ENCODE measurements at regions not wholly inside any gene's neighbourhood (a gene's known extent, or its start where the extent isn't known, plus 50 kb on each side); places are given as distances from the start of the nearest gene placed in this dataset.

GRCh38 chr20:55678970-55679667, 326.2 kb downstream of the CBLN4 start:
- H3K4me3 ChIP-seq, result no peak overlapping the region
- H3K4me1 ChIP-seq (replicated peaks), result no peaks in the 10 kb centered on the region
- TF ChIP-seq POLR2A (IDR thresholded peaks at IDR 0.05), result no peak
- no peak for DNase-seq (ENCODE audit: low spot score)
- no peak overlapping the region for H3K27ac ChIP-seq
- WGBS, result 70% methylated on average over 5 of the region's 5 CpGs
- H3K36me3 ChIP-seq, result no peaks in the 10 kb centered on the region
- H3K27me3 ChIP-seq (replicated peaks; ENCODE audit: insufficient read depth), result no peaks in the 10 kb centered on the region
- no peaks in the 10 kb centered on the region for H3K9me3 ChIP-seq
- intact Hi-C loops (cut with DNase I), result no loop called here

- H3K36me3 ChIP-seq, result no peaks in the 10 kb centered on the region
- no peak overlapping the region for H3K4me3 ChIP-seq
- H3K27ac ChIP-seq, result no peak overlapping the region
- WGBS, result 57% methylated on average over 3 of the region's 3 CpGs
- no peaks in the 10 kb centered on the region for H3K4me1 ChIP-seq (replicated peaks)
- DNase-seq (ENCODE audit: low spot score), result no peak
- no peak for TF ChIP-seq POLR2A (IDR thresholded peaks at IDR 0.05)
- TF ChIP-seq, protein P1, sequence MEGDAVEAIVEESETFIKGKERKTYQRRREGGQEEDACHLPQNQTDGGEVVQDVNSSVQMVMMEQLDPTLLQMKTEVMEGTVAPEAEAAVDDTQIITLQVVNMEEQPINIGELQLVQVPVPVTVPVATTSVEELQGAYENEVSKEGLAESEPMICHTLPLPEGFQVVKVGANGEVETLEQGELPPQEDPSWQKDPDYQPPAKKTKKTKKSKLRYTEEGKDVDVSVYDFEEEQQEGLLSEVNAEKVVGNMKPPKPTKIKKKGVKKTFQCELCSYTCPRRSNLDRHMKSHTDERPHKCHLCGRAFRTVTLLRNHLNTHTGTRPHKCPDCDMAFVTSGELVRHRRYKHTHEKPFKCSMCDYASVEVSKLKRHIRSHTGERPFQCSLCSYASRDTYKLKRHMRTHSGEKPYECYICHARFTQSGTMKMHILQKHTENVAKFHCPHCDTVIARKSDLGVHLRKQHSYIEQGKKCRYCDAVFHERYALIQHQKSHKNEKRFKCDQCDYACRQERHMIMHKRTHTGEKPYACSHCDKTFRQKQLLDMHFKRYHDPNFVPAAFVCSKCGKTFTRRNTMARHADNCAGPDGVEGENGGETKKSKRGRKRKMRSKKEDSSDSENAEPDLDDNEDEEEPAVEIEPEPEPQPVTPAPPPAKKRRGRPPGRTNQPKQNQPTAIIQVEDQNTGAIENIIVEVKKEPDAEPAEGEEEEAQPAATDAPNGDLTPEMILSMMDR (IDR thresholded peaks at IDR 0.05), result no peak
- intact Hi-C loops (cut with DNase I), result no loop called here
- H3K27me3 ChIP-seq (replicated peaks; ENCODE audit: insufficient read depth), result no peaks in the 10 kb centered on the region
- H3K9me3 ChIP-seq, result no peaks in the 10 kb centered on the region
Measured at GRCh38 chr20:55678126-55678525, 327.2 kb downstream of the CBLN4 start.

GRCh38 chr20:55677011-55677410, 328.3 kb downstream of the CBLN4 start:
- WGBS, result 47% methylated on average over 5 of the region's 5 CpGs
- H3K27me3 ChIP-seq (replicated peaks; ENCODE audit: insufficient read depth), result no peaks in the 10 kb centered on the region
- DNase-seq (ENCODE audit: low spot score), result no peak
- no peaks in the 10 kb centered on the region for H3K9me3 ChIP-seq
- intact Hi-C loops (cut with DNase I), result no loop called here
- H3K4me3 ChIP-seq, result no peak overlapping the region
- H3K36me3 ChIP-seq, result no peaks in the 10 kb centered on the region
- H3K27ac ChIP-seq, result no peak overlapping the region
- TF ChIP-seq, protein P1 (IDR thresholded peaks at IDR 0.05), result no peak
- no peak for TF ChIP-seq POLR2AphosphoS5 (IDR thresholded peaks at IDR 0.05)
- TF ChIP-seq POLR2A (IDR thresholded peaks at IDR 0.05), result no peak
- H3K4me1 ChIP-seq (replicated peaks), result no peaks in the 10 kb centered on the region

GRCh38 chr20:55676097-55676496, 329.2 kb downstream of the CBLN4 start:
- intact Hi-C loops (cut with DNase I), result no loop called here
- H3K27me3 ChIP-seq (replicated peaks; ENCODE audit: insufficient read depth), result no peaks in the 10 kb centered on the region
- H3K36me3 ChIP-seq, result no peaks in the 10 kb centered on the region
- TF ChIP-seq POLR2A (IDR thresholded peaks at IDR 0.05), result no peak
- TF ChIP-seq POLR2AphosphoS5 (IDR thresholded peaks at IDR 0.05), result no peak
- TF ChIP-seq, protein P1 (IDR thresholded peaks at IDR 0.05), result no peak
- no peak overlapping the region for H3K4me3 ChIP-seq
- DNase-seq (ENCODE audit: low spot score), result no peak
- H3K4me1 ChIP-seq (replicated peaks), result no peaks in the 10 kb centered on the region
- H3K9me3 ChIP-seq, result no peaks in the 10 kb centered on the region
- H3K27ac ChIP-seq, result no peak overlapping the region
- 89% methylated on average over 5 of the region's 5 CpGs for WGBS

GRCh38 chr20:55668631-55669030, 336.7 kb downstream of the CBLN4 start:
- no peak for TF ChIP-seq POLR2AphosphoS5 (IDR thresholded peaks at IDR 0.05)
- TF ChIP-seq, protein P1 (IDR thresholded peaks at IDR 0.05), result no peak
- TF ChIP-seq POLR2A (IDR thresholded peaks at IDR 0.05), result no peak
- no peaks in the 10 kb centered on the region for H3K4me1 ChIP-seq (replicated peaks)
- no peak for DNase-seq (ENCODE audit: low spot score)
- H3K27ac ChIP-seq, result no peak overlapping the region
- no peaks in the 10 kb centered on the region for H3K27me3 ChIP-seq (replicated peaks; ENCODE audit: insufficient read depth)
- H3K9me3 ChIP-seq, result no peaks in the 10 kb centered on the region
- no peak overlapping the region for H3K4me3 ChIP-seq
- 58% methylated on average over 1 of the region's 1 CpG for WGBS
- no peaks in the 10 kb centered on the region for H3K36me3 ChIP-seq
- intact Hi-C loops (cut with DNase I), result no loop called here

All from prostate gland (tissue), 2 donors.